Ectodermal cell (in vitro differentiated cells): ENCODE measurements at regions not wholly inside any gene's neighbourhood (a gene's known extent, or its start where the extent isn't known, plus 50 kb on each side); places are given as distances from the start of the nearest gene placed in this dataset.

Experiments
- H3K27ac ChIP-seq: 2 replicates; pipeline ENCODE4 v1.7.0; 2013; ENCODE audit warnings: mild to moderate bottlenecking, low read depth, low read length; ENCODE audit not compliant: insufficient read depth, poor library complexity, severe bottlenecking
- H3K27me3 ChIP-seq: 2 replicates; pipeline ENCODE4 v1.7.0; 2013; ENCODE audit warnings: mild to moderate bottlenecking, low read length; ENCODE audit not compliant: insufficient read depth, control insufficient read depth, poor library complexity, severe bottlenecking
- H3K36me3 ChIP-seq: one replicate; pipeline ENCODE4 v1.7.0; 2013; ENCODE audit warnings: low read length; ENCODE audit not compliant: control insufficient read depth, insufficient read depth
- H3K4me1 ChIP-seq: one replicate; pipeline ENCODE4 v1.7.0; 2013; ENCODE audit warnings: low read length; ENCODE audit not compliant: control insufficient read depth, insufficient read depth
- H3K4me3 ChIP-seq: 2 replicates; pipeline ENCODE4 v1.7.0; 2013; ENCODE audit warnings: low read depth, low read length, control low read depth; ENCODE audit not compliant: insufficient read depth
- H3K9me3 ChIP-seq: 2 replicates; pipeline ENCODE4 v1.7.0; 2013; ENCODE audit warnings: mild to moderate bottlenecking, low read length, moderate library complexity; ENCODE audit not compliant: control insufficient read depth
- WGBS, 2 experiments: methylation state at CpG; one replicate each; pipeline ENCODE4 v1.1.7; 2013; ENCODE audit warnings: missing lambda C conversion rate in 2 of 2; 5-methylcytosine and 5-hydroxymethylcytosine counted together

DNA sequence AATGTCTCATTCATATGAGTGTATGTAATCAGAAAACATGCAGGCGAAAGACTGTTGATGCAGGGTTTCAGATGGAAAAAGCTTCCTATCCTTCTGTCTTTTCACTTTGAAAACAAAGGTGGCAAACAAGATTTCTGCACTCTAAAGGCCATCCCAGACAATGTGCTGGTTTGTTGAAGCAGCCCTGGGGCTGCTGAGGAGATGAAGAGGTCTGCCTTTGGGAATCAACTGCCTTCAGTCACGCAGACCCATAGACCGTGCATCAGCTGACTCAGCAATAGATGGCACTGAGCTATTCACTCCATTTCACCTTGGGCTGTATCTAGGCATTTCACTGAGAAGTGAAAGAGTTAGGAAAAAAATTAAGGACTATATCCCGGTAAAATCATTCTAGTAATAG, 60.5 kb upstream of the C5orf46 start:
- Histone ChIP-seq H3K4me3 (no peak overlapping the region), H3K36me3 (no peaks in the 10 kb centered on the region), H3K9me3 (no peaks in the 10 kb centered on the region), H3K27ac (peak overlapping the region; percentile 37), H3K4me1 (no peaks in the 10 kb centered on the region), H3K27me3 (no peaks in the 10 kb centered on the region)
- 92 to 96% methylated on average over 4 of the region's 4 CpGs for WGBS, 2 experiments

GRCh38 chr5:147966326-147966725, 60.0 kb upstream of the C5orf46 start:
- no peaks in the 10 kb centered on the region for H3K27me3 ChIP-seq

GRCh38 chr5:147965715-147966114, 59.4 kb upstream of the C5orf46 start:
- peak overlapping the region; percentile 19 for H3K27ac ChIP-seq
- no peaks in the 10 kb centered on the region for H3K36me3 ChIP-seq
- no peaks in the 10 kb centered on the region for H3K4me1 ChIP-seq
- no peaks in the 10 kb centered on the region for H3K9me3 ChIP-seq
- no peaks in the 10 kb centered on the region for H3K27me3 ChIP-seq
- no peak overlapping the region for H3K4me3 ChIP-seq

More at GRCh38 chr5:147966326-147966725, 60.0 kb upstream of the C5orf46 start:
- Histone ChIP-seq H3K4me1 (no peaks in the 10 kb centered on the region), H3K36me3 (no peaks in the 10 kb centered on the region), H3K27ac (peak overlapping the region; percentile 37), H3K9me3 (no peaks in the 10 kb centered on the region), H3K4me3 (no peak overlapping the region)
- WGBS, 2 experiments = 92 to 96% methylated on average over 2 of the region's 2 CpGs

DNA sequence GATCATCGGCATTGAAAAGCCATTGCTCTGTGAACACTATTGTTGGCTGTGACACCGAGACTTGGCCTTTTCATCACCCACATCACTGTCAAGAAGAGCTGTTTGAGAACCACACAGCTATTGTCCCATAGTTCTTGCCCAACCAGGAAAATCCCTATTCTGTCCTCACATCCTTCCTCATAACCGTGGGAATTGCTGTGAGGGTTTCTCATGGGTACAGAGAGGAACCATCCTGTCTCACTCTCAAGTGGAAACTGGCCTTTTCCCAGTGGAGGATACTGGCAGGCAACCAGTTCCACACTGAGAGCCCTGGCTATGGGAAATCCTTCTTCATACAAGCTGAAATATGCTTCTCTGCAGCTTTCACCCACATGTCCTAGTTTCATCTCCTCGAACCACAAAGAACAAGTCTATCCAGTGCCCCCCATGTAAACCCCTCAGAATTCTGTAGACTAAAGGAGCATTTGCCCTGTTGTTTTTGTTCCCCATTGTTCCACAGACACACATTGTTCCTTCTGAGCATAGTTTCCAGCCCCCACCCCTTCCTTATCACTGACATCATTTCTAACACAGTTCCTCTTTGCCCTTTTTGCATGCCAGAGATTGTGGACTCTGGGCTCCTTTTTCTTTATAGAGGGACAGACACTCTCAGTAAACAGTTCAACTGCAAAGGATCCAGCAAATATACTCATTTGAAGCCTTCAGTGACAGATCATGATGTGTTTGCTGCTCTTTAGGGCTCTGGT, 57.8 kb upstream of the C5orf46 start:
- H3K27ac ChIP-seq = no peak overlapping the region
- 83 to 84% methylated on average over 4 of the region's 4 CpGs for WGBS, 2 experiments
- no peaks in the 10 kb centered on the region for H3K36me3 ChIP-seq
- H3K27me3 ChIP-seq = no peaks in the 10 kb centered on the region
- no peak overlapping the region for H3K4me3 ChIP-seq
- H3K9me3 ChIP-seq = no peaks in the 10 kb centered on the region
- H3K4me1 ChIP-seq = no peaks in the 10 kb centered on the region

DNA sequence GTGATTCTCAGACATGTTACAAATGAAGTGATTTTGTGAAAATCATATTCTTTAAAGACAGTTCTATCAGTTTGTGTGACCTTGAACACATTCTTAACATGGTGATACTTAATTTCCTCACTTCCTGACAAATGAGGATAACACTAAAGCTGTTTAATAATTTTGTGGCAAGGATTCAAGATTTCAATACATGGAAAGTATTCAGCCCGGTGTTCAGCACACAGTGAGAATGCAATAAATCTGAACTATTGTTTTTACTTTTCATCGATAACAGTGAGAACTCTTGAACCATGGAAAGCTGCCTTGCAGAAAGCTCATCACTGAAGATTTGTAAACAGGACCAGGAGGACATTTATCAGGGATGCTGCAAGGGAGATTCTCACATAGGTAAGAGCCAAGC, 57.1 kb upstream of the C5orf46 start:
- Histone ChIP-seq H3K4me1 (no peaks in the 10 kb centered on the region), H3K27me3 (no peaks in the 10 kb centered on the region), H3K36me3 (no peaks in the 10 kb centered on the region), H3K9me3 (no peaks in the 10 kb centered on the region), H3K4me3 (no peak overlapping the region), H3K27ac (no peak overlapping the region)
- 98 to 100% methylated on average over 2 of the region's 2 CpGs for WGBS, 2 experiments

GRCh38 chr5:147961208-147961749, 54.9 kb upstream of the C5orf46 start:
- WGBS, 2 experiments = 92 to 94% methylated on average over 2 of the region's 2 CpGs
- Histone ChIP-seq H3K4me1 (no peaks in the 10 kb centered on the region), H3K4me3 (no peak overlapping the region), H3K27ac (no peak overlapping the region), H3K9me3 (no peaks in the 10 kb centered on the region), H3K36me3 (no peaks in the 10 kb centered on the region), H3K27me3 (no peaks in the 10 kb centered on the region)

DNA sequence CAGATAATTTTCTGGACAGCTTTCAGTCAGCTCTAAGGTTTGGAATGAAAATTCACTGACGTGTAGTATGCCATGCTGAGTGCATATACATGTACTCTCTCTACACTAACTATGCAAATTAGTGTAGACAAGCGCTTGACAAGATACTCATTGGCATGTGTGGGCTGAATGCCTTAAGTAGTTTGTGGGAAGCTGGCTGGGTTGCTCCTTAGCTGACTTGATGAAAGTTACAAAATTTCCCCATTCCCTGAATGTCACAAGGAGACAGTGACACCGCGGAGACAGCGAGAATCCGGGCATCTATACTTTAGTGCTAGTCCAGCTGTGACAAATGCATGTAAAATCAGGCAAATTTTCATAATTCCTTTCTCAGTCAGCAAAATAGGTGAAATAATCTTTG, 51.6 kb upstream of the C5orf46 start:
- H3K4me3 ChIP-seq = no peak overlapping the region
- no peaks in the 10 kb centered on the region for H3K4me1 ChIP-seq
- no peaks in the 10 kb centered on the region for H3K27me3 ChIP-seq
- no peaks in the 10 kb centered on the region for H3K9me3 ChIP-seq
- WGBS, 2 experiments = 95 to 96% methylated on average over 6 of the region's 6 CpGs
- no peak overlapping the region for H3K27ac ChIP-seq
- H3K36me3 ChIP-seq = no peaks in the 10 kb centered on the region

DNA sequence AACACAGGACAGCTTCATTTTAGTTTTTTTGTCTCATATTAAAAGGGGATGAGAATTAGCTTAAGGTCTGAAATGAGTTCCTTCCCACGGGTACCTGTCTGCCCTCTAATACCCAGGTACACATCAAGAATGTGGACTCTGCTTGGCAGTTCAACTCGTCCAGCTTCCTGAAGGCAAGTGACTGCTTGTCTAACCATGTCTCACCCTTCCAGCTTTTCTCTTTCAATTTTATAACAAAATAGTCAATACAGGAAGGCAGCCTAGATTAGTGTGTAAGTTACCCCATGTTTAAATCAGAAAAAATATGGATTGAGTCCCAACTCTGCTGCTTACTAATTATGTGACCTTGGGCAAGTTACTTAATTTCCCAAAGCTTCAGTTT, 50.5 kb upstream of the C5orf46 start:
- no peaks in the 10 kb centered on the region for H3K27me3 ChIP-seq
- H3K9me3 ChIP-seq = no peaks in the 10 kb centered on the region
- no peaks in the 10 kb centered on the region for H3K36me3 ChIP-seq
- H3K27ac ChIP-seq = no peak overlapping the region
- no peak overlapping the region for H3K4me3 ChIP-seq
- no peaks in the 10 kb centered on the region for H3K4me1 ChIP-seq
- 92 to 96% methylated on average over 2 of the region's 2 CpGs for WGBS, 2 experiments

- no peak overlapping the region for H3K4me3 ChIP-seq
- H3K27ac ChIP-seq = no peak overlapping the region
- H3K4me1 ChIP-seq = no peaks in the 10 kb centered on the region
- H3K9me3 ChIP-seq = no peaks in the 10 kb centered on the region
- H3K27me3 ChIP-seq = no peaks in the 10 kb centered on the region
- H3K36me3 ChIP-seq = no peaks in the 10 kb centered on the region
- WGBS, 2 experiments = 86 to 91% methylated on average over 1 of the region's 1 CpG
These were observed 49.9 kb upstream of the C5orf46 start for GRCh38 chr5:147956064-147956841.
